ENCODE measurements at regions not wholly inside any gene's neighbourhood (a gene's known extent, or its start where the extent isn't known, plus 50 kb on each side); places are given as distances from the start of the nearest gene placed in this dataset.

GRCh38 chr7:46932676-46933424, 649.1 kb downstream of the TNS3 start:
- no peak overlapping the region for H3K4me3 ChIP-seq (replicated peaks in 1 of 2; ENCODE audit: low read depth in 2 of 2, low read length in 2 of 2)
- TF ChIP-seq CTCF (IDR thresholded peaks at IDR 0.05; ENCODE audit: low read depth, low read length) = peak; percentile 40
- peak; percentile 95 to 96 for DNase-seq (ENCODE audit: low read depth in 2 of 2)

GRCh38 chr7:46932306-46932675, 649.6 kb downstream of the TNS3 start:
- DNase-seq (ENCODE audit: low read depth in 2 of 2) = no peak
- H3K4me3 ChIP-seq (replicated peaks in 1 of 2; ENCODE audit: low read depth in 2 of 2, low read length in 2 of 2) = no peak overlapping the region
- TF ChIP-seq CTCF (IDR thresholded peaks at IDR 0.05; ENCODE audit: low read depth, low read length) = no peak

- DNase-seq (ENCODE audit: low read depth in 2 of 2) = peak; percentile 87 to 95
- H3K4me3 ChIP-seq (replicated peaks in 1 of 2; ENCODE audit: low read depth in 2 of 2, low read length in 2 of 2) = no peak overlapping the region
- no peak for TF ChIP-seq CTCF (IDR thresholded peaks at IDR 0.05; ENCODE audit: low read depth, low read length)
Observed at GRCh38 chr7:46930366-46930765, 651.5 kb downstream of the TNS3 start.

GRCh38 chr7:46929359-46929758, 652.6 kb downstream of the TNS3 start:
- no peak for TF ChIP-seq CTCF (IDR thresholded peaks at IDR 0.05; ENCODE audit: low read depth, low read length)
- no peak for DNase-seq (ENCODE audit: low read depth in 2 of 2)
- H3K4me3 ChIP-seq (replicated peaks in 1 of 2; ENCODE audit: low read depth in 2 of 2, low read length in 2 of 2) = no peak overlapping the region

GRCh38 chr7:46928719-46929118, 653.2 kb downstream of the TNS3 start:
- no peak for DNase-seq (ENCODE audit: low read depth in 2 of 2)
- no peak overlapping the region for H3K4me3 ChIP-seq (replicated peaks in 1 of 2; ENCODE audit: low read depth in 2 of 2, low read length in 2 of 2)
- no peak for TF ChIP-seq CTCF (IDR thresholded peaks at IDR 0.05; ENCODE audit: low read depth, low read length)

GRCh38 chr7:46927131-46927810, 654.6 kb downstream of the TNS3 start:
- no peak for DNase-seq (ENCODE audit: low read depth in 2 of 2)
- no peak overlapping the region for H3K4me3 ChIP-seq (replicated peaks in 1 of 2; ENCODE audit: low read depth in 2 of 2, low read length in 2 of 2)
- no peak for TF ChIP-seq CTCF (IDR thresholded peaks at IDR 0.05; ENCODE audit: low read depth, low read length)
